SK-N-SH treated with all-trans-retinoic acid at 6 μM for 48 hours (cell line): ENCODE measurements at regions not wholly inside any gene's neighbourhood (a gene's known extent, or its start where the extent isn't known, plus 50 kb on each side); places are given as distances from the start of the nearest gene placed in this dataset.

Experiments used
- ATAC-seq: fragments of 200-7000 bp; cut with Tn5 transposase; 3 replicates; pipeline ENCODE4 v1.9.1; 2020; ENCODE audit warnings: mild to moderate bottlenecking, moderate library complexity
- ARNTL ChIP-seq: fragments of 450-650 bp; formaldehyde crosslinking; IDR thresholded peaks from 2 replicates; pipeline ENCODE4 v1.5.0; 2020; ENCODE audit warnings: low read depth, mild to moderate bottlenecking, moderate library complexity, borderline replicate concordance
- BACH2 ChIP-seq: fragments of 250-450 bp; sonication (Bioruptor Pico); IDR thresholded peaks from 2 replicates; pipeline ENCODE4 v1.9.0; 2021; ENCODE audit warnings: mild to moderate bottlenecking, borderline replicate concordance
- CSDC2 ChIP-seq: fragments of 250-450 bp; sonication (Bioruptor Pico); IDR thresholded peaks from 2 replicates; pipeline ENCODE4 v1.5.0; 2020; ENCODE audit warnings: mild to moderate bottlenecking, moderate library complexity
- ESRRG ChIP-seq: fragments of 250-450 bp; sonication (Bioruptor Pico); IDR thresholded peaks from 2 replicates; pipeline ENCODE4 v1.6.1; 2021; ENCODE audit warnings: mild to moderate bottlenecking
- GLIS3 ChIP-seq: fragments of 250-450 bp; sonication (Bioruptor Pico); IDR thresholded peaks from 2 replicates; pipeline ENCODE4 v1.5.0; 2020; ENCODE audit warnings: mild to moderate bottlenecking, moderate library complexity
- ISL1 ChIP-seq: fragments of 250-450 bp; sonication (Bioruptor Pico); IDR thresholded peaks from 2 replicates; pipeline ENCODE4 v2.1.2; 2022; ENCODE audit warnings: mild to moderate bottlenecking, moderate library complexity
- OSR1 ChIP-seq: fragments of 250-450 bp; sonication (Bioruptor Pico); IDR thresholded peaks from 2 replicates; pipeline ENCODE4 v1.8.0; 2022; ENCODE audit warnings: moderate library complexity, mild to moderate bottlenecking, inconsistent platforms
- PPARA ChIP-seq: fragments of 250-450 bp; sonication (Bioruptor Pico); IDR thresholded peaks from 2 replicates; pipeline ENCODE4 v1.5.0; 2020; ENCODE audit warnings: mild to moderate bottlenecking, borderline replicate concordance
- RARB ChIP-seq: fragments of 250-450 bp; sonication (Bioruptor Pico); IDR thresholded peaks from 2 replicates; pipeline ENCODE4 v1.8.0; 2021; ENCODE audit warnings: mild to moderate bottlenecking, moderate library complexity
- SNAI2 ChIP-seq: fragments of 250-450 bp; sonication (Bioruptor Pico); IDR thresholded peaks from 2 replicates; pipeline ENCODE4 v1.5.0; 2020; ENCODE audit warnings: mild to moderate bottlenecking, moderate library complexity
- TCF4 ChIP-seq: fragments of 250-450 bp; sonication (Bioruptor Pico); IDR thresholded peaks from 2 replicates; pipeline ENCODE4 v1.8.0; 2021; ENCODE audit warnings: mild to moderate bottlenecking, moderate library complexity, borderline replicate concordance
- TOX ChIP-seq: fragments of 250-450 bp; sonication (Bioruptor Pico); IDR thresholded peaks from 2 replicates; pipeline ENCODE4 v1.8.0; 2021; ENCODE audit warnings: mild to moderate bottlenecking, moderate library complexity, borderline replicate concordance
- TSHZ2 ChIP-seq: fragments of 250-450 bp; sonication (Bioruptor Pico); IDR thresholded peaks from 2 replicates; pipeline ENCODE4 v1.5.0; 2020; ENCODE audit warnings: mild to moderate bottlenecking, moderate library complexity
- ZC3H10 ChIP-seq: fragments of 250-450 bp; sonication (Bioruptor Pico); IDR thresholded peaks from 2 replicates; pipeline ENCODE4 v1.5.1; 2021; ENCODE audit warnings: mild to moderate bottlenecking, moderate library complexity
- ZFP3 ChIP-seq: fragments of 250-450 bp; sonication (Bioruptor Pico); IDR thresholded peaks from 2 replicates; pipeline ENCODE4 v1.5.0; 2020; ENCODE audit warnings: mild to moderate bottlenecking, moderate library complexity
- ZFP30 ChIP-seq: fragments of 450-650 bp; formaldehyde crosslinking; IDR thresholded peaks from 2 replicates; pipeline ENCODE4 v1.5.0; 2022; ENCODE audit warnings: mild to moderate bottlenecking, moderate library complexity
- ZNF565 ChIP-seq: fragments of 450-650 bp; formaldehyde crosslinking; conservative IDR thresholded peaks from 2 replicates; pipeline ENCODE4 v1.5.0; 2020; ENCODE audit warnings: low read depth, mild to moderate bottlenecking, moderate library complexity
- ZNF70 ChIP-seq: fragments of 450-650 bp; formaldehyde crosslinking; IDR thresholded peaks from 2 replicates; pipeline ENCODE4 v1.5.0; 2020; ENCODE audit warnings: mild to moderate bottlenecking, moderate library complexity
- ZNF8 ChIP-seq: fragments of 450-650 bp; formaldehyde crosslinking; IDR thresholded peaks from 2 replicates; pipeline ENCODE4 v1.5.0; 2020; ENCODE audit warnings: mild to moderate bottlenecking, moderate library complexity
- TF ChIP-seq, protein P1 (sequence below): fragments of 250-450 bp; sonication (Bioruptor Pico); IDR thresholded peaks from 2 replicates; pipeline ENCODE4 v1.8.0; 2021; ENCODE audit warnings: low read depth, mild to moderate bottlenecking, moderate library complexity, borderline replicate concordance
- TF ChIP-seq, protein P2 (sequence below): fragments of 250-450 bp; sonication (Bioruptor Pico); IDR thresholded peaks from 2 replicates; pipeline ENCODE4 v1.5.1; 2021; ENCODE audit warnings: mild to moderate bottlenecking, moderate library complexity
- TF ChIP-seq, protein P3 (sequence below): fragments of 250-450 bp; sonication (Bioruptor Pico); IDR thresholded peaks from 2 replicates; pipeline ENCODE4 v1.8.0; 2020; ENCODE audit warnings: mild to moderate bottlenecking, moderate library complexity, borderline replicate concordance

- TF ChIP-seq ZNF70 (CRISPR knock-in tag) (no peak), ZC3H10 (no peak), GLIS3 (CRISPR knock-in tag) (no peak), ZNF8 (CRISPR knock-in tag) (no peak), RARB (no peak), ISL1 (CRISPR knock-in tag) (no peak)
- TF ChIP-seq, protein P1, sequence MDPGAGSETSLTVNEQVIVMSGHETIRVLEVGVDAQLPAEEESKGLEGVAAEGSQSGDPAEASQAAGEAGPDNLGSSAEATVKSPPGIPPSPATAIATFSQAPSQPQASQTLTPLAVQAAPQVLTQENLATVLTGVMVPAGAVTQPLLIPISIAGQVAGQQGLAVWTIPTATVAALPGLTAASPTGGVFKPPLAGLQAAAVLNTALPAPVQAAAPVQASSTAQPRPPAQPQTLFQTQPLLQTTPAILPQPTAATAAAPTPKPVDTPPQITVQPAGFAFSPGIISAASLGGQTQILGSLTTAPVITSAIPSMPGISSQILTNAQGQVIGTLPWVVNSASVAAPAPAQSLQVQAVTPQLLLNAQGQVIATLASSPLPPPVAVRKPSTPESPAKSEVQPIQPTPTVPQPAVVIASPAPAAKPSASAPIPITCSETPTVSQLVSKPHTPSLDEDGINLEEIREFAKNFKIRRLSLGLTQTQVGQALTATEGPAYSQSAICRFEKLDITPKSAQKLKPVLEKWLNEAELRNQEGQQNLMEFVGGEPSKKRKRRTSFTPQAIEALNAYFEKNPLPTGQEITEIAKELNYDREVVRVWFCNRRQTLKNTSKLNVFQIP (CRISPR knock-in tag): no peak
- TF ChIP-seq, protein P2, sequence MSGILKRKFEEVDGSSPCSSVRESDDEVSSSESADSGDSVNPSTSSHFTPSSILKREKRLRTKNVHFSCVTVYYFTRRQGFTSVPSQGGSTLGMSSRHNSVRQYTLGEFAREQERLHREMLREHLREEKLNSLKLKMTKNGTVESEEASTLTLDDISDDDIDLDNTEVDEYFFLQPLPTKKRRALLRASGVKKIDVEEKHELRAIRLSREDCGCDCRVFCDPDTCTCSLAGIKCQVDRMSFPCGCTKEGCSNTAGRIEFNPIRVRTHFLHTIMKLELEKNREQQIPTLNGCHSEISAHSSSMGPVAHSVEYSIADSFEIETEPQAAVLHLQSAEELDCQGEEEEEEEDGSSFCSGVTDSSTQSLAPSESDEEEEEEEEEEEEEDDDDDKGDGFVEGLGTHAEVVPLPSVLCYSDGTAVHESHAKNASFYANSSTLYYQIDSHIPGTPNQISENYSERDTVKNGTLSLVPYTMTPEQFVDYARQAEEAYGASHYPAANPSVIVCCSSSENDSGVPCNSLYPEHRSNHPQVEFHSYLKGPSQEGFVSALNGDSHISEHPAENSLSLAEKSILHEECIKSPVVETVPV (CRISPR knock-in tag): no peak
- ATAC-seq: no peak
Observed at GRCh38 chr14:98350213-98350612, 921.8 kb downstream of the BCL11B start.

DNA sequence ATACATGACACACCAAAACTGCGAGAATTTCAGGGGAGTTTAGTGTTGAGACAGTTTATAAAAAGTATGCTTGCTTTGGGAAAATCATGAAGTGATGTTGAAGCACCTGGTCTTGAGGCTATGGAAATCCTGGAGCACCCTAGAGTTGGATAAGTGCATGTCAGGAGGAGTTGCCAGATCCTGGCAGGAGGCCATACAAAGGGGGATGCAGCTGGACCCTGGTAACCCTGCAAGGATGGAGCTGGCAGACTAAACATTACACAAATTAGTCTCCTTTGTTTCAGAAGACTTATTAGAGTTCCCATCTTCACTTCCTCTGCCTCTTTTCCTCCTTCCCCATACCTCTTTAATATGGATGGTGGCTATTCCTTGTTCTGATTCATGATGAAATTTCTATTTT, 907.0 kb downstream of the BCL11B start:
- TF ChIP-seq ZNF70 (CRISPR knock-in tag) (no peak), RARB (no peak), ZFP30 (CRISPR knock-in tag) (no peak), ZFP3 (CRISPR knock-in tag) (no peak), ZNF565 (CRISPR knock-in tag) (no peak)
- no peak for ATAC-seq

- no peak for TF ChIP-seq TSHZ2 (CRISPR knock-in tag)
- no peak for ATAC-seq
Observed at GRCh38 chr14:98366429-98366828, 905.6 kb downstream of the BCL11B start.

GRCh38 chr14:98368221-98368620, 903.8 kb downstream of the BCL11B start:
- ATAC-seq: no peak
- TF ChIP-seq SNAI2 (no peak), CSDC2 (CRISPR knock-in tag) (no peak), GLIS3 (CRISPR knock-in tag) (no peak), PPARA (CRISPR knock-in tag) (no peak), BACH2 (CRISPR knock-in tag) (no peak), ESRRG (CRISPR knock-in tag) (no peak)

GRCh38 chr14:98368916-98369315, 903.1 kb downstream of the BCL11B start:
- TF ChIP-seq ESRRG (CRISPR knock-in tag): no peak
- TF ChIP-seq ZNF565 (CRISPR knock-in tag): no peak
- TF ChIP-seq OSR1 (CRISPR knock-in tag): no peak
- TF ChIP-seq PPARA (CRISPR knock-in tag): no peak
- no peak for TF ChIP-seq RARB
- TF ChIP-seq ZFP30 (CRISPR knock-in tag): no peak
- no peak for ATAC-seq

DNA sequence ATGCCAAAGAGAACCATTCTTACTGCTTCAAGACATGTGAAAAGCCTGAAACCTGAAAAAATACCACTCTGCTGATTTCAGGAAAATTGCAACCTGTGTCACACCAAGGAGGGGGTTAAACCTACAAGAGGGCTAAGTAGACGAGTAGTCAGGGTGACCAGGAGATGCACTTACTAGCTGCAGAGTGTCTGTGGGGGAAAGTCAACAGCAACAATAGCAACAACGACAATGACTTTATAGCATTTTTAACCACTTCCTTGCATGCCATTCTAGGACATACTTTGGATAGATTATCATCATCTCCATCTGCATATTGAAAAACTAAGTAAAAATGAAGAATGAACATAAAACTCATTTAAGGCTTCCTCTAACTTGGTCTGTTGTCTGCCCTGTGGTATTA, 902.7 kb downstream of the BCL11B start:
- no peak for ATAC-seq
- TF ChIP-seq ZFP3 (CRISPR knock-in tag) (no peak), ZNF8 (CRISPR knock-in tag) (no peak), ISL1 (CRISPR knock-in tag) (no peak), PPARA (CRISPR knock-in tag) (no peak), ARNTL (CRISPR knock-in tag) (no peak), SNAI2 (no peak), ZNF565 (CRISPR knock-in tag) (no peak), RARB (no peak), BACH2 (CRISPR knock-in tag) (no peak), CSDC2 (CRISPR knock-in tag) (no peak), ZFP30 (CRISPR knock-in tag) (no peak), TOX (CRISPR knock-in tag) (no peak), TCF4 (no peak), ZNF70 (CRISPR knock-in tag) (no peak)
- TF ChIP-seq, protein P3, sequence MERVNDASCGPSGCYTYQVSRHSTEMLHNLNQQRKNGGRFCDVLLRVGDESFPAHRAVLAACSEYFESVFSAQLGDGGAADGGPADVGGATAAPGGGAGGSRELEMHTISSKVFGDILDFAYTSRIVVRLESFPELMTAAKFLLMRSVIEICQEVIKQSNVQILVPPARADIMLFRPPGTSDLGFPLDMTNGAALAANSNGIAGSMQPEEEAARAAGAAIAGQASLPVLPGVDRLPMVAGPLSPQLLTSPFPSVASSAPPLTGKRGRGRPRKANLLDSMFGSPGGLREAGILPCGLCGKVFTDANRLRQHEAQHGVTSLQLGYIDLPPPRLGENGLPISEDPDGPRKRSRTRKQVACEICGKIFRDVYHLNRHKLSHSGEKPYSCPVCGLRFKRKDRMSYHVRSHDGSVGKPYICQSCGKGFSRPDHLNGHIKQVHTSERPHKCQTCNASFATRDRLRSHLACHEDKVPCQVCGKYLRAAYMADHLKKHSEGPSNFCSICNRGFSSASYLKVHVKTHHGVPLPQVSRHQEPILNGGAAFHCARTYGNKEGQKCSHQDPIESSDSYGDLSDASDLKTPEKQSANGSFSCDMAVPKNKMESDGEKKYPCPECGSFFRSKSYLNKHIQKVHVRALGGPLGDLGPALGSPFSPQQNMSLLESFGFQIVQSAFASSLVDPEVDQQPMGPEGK (CRISPR knock-in tag): no peak
- TF ChIP-seq, protein P1 (CRISPR knock-in tag): no peak
- TF ChIP-seq, protein P2 (CRISPR knock-in tag): no peak
